Inflammatory macrophage treated with lipopolysaccharide for 1 hour (primary cell): ENCODE measurements at regions not wholly inside any gene's neighbourhood (a gene's known extent, or its start where the extent isn't known, plus 50 kb on each side); places are given as distances from the start of the nearest gene placed in this dataset.

Source experiments
- DNase-seq, 2 donors: peaks; one replicate each; pipeline ENCODE4 v3.0.0-alpha.2; 2020 to 2022

DNA sequence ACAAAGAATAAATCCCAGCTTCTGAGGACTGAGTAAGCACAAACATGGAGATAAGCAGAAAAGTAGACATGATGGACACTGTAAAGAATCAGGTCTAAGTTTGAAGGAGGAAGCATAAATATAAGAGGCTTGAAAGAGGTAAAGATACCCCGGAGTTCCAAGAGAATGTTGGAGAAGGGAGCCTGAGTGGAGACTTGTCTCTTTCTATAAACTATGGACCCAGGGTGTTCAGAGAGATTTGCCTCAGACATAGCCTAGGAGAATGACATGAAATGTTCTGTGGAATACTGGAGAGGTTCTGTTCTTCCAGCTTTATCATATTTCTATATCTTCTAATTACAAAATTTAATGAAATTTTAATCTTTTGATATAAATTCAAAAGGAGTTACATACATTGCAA lies 554.3 kb upstream of the B3GALT2 start:
- DNase-seq = no peak

DNA sequence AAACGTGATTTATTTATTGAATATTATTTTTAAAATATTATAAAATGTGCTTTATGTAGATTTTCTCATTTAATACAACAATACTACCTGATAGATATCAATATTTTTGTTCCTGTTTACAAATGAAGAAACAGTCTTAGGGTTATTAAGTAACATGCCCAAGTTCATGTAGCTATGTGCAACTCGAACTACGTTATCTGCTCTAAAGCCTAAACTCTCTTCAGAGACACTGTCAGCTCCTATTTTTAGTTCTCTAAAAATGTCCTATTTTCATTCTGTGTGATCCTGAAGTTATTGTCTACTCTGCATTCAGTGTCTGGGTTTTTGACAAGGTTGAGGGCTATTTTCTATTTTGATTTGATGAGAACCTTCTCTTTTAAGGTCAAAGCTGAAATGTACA lies 550.1 kb upstream of the B3GALT2 start:
- no peak for DNase-seq

- DNase-seq = no peak
These were observed 547.3 kb upstream of the B3GALT2 start for GRCh38 chr1:193733674-193734073.

DNA sequence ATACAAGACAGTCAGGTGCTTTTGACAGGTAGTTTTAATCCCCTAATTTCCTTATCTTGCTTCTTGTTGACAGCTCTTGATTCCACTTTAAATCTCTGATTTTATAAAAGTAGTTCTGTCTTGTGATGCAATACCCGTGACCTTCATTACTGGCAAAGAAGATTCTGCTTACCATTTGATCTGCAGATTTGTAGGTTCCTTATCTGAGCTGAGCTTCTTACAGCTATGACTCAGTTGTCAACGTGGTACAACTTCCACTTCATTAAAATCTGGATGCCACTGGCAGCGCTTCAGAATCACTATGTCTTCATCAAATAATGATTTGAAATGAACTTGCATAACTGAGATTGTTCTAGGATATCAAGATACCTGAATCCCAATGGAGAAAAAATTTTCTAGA lies 543.6 kb upstream of the B3GALT2 start:
- no peak for DNase-seq

GRCh38 chr1:193729429-193729828 lies 543.0 kb upstream of the B3GALT2 start:
- no peak for DNase-seq

GRCh38 chr1:193727850-193728249 lies 541.4 kb upstream of the B3GALT2 start:
- no peak for DNase-seq

DNA sequence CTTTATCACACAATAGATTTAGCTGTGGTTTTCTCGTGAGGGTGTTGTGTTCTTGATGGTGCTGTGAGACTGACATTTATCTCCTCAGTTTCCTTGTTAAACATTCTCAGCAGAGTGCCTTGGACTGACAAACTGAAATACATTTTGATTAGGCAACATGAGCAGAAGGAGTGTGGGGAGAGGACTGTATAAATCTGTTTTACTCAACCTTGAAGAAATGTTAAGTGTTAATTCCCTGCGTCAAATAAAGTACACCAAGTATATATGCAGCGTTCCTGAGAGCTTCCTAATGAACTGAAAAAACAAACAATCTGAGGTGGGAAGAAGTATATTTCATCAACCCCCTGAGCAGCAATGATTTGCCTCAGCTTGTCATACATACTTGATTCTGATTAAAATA lies 540.3 kb upstream of the B3GALT2 start:
- DNase-seq = no peak

GRCh38 chr1:193712392-193712791 lies 526.0 kb upstream of the B3GALT2 start:
- DNase-seq = no peak

DNA sequence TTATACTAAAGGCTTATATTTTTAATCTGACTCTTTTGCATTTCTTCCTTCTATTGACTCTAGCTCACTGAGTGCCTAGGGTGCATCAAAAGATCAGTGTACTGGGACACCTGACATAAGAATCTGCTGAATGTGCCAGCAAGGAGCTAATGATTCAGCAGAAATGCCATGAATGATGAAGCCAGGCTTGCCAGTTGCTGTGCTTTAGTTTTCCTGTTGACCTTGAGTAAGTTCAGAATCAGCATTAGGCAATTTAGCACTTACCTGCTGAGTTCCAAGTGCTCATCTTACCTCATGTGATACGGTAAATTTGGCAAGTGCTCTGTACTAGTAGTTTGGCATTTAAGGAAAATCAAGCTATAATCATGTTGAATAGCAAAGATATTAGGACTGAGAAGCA lies 523.2 kb upstream of the B3GALT2 start:
- DNase-seq = no peak

- DNase-seq = no peak
These were observed 521.0 kb upstream of the B3GALT2 start for GRCh38 chr1:193707271-193708021.

DNA sequence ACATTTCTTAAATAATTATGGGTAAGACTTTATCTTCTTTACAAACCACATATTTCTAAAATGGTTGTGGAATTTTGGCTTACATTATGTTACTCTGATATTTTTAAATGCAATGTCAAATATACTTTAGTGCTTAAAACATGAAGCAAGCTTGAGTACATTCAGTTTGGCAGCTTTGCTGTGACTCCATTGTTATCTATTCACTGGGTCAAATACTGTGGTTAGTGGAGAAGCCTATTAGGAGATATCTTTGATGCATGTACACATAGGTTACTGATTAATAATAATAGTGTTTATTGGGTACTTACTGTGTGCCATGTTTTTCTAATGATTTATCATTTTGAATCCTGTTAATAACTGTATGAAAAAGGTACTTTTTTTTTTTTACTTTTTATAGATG lies 520.4 kb upstream of the B3GALT2 start:
- DNase-seq = no peak

- no peak for DNase-seq
These were observed 519.2 kb upstream of the B3GALT2 start for GRCh38 chr1:193705554-193705981.

DNA sequence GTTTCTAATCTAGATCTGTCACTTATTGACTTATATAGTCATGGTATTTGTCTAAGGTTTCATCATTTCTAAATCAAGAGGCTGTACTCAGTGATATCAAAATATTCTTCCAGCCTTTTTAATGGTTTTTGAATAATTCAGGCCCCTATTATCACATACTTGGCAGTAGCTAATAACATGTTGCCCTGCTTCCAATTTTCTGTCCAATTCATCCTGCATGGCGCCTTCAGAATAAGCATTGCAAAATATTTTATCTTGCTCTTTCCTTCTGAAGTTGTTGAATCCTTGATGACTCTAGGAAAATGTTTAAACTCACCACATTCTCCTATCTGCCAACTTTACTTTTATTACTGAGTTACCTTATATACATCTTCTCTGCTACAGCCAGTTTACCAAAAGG lies 517.2 kb upstream of the B3GALT2 start:
- DNase-seq = no peak

DNA sequence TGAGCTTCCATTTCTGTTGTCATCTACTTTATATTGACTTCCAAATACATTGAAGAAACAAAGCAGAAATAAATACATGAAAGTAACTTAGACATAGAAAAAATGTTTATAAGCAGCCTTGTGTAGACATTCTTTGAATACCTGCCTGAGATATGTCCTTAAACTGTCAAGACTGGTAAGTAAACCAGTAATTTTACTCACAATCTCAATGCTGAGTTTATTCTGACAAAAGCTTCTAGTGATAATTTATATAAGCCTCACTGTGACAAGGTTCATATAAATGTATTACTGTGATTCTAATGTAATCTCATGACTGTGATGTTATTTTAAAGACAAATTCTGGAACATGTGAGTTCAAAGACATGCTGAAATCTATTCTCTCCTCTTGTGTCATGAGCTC lies 516.7 kb upstream of the B3GALT2 start:
- no peak for DNase-seq

GRCh38 chr1:193701759-193702158 lies 515.3 kb upstream of the B3GALT2 start:
- DNase-seq = no peak

DNA sequence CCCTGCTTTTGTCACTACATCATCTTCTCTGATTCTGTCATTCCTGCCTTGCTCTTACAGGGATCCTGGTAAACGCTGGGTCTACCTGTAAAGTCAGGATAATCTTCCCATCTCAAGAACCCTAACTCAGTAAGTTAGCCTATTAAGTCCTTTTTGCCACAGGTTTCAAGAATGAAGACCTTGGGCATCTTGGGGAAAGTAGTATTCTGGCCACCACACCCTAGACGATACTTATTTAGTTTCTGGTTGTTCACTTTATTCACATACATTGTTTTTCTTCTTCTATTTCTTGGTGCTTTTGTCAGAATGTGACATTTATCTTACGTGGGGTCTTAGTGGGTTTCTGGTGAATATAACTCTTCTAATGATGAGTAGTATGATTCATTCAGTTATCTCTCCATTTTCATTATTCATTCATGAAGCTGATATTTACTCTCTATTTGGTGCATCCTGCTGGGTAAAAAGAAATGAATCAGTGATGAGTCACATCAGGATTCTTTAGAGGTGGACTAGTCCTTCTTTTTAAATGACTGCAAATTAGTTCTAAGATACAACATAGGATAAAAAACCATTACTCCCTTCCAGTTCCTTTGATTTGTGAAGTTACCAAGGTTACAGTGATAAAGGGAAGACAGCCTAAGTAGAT lies 514.4 kb upstream of the B3GALT2 start:
- DNase-seq = no peak

DNA sequence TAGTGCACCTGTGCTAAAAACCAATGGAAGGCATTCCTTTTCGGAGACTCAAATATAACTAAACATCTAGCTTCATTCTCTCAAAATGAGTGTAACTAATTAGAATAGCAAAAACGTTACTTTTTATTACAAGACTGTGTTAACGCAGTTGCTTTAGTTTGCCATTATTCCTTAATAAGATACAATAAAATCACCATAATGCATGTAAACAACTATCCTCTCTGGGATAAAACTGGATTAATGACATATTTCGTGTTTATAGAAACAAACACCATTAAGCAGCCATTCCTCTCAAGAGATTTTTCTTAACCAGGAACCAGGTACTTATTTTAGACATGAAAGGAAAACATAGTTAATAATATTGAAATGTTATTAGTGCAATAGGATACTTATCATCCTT lies 512.8 kb upstream of the B3GALT2 start:
- no peak for DNase-seq

GRCh38 chr1:193697776-193698175 lies 511.4 kb upstream of the B3GALT2 start:
- DNase-seq = no peak

DNA sequence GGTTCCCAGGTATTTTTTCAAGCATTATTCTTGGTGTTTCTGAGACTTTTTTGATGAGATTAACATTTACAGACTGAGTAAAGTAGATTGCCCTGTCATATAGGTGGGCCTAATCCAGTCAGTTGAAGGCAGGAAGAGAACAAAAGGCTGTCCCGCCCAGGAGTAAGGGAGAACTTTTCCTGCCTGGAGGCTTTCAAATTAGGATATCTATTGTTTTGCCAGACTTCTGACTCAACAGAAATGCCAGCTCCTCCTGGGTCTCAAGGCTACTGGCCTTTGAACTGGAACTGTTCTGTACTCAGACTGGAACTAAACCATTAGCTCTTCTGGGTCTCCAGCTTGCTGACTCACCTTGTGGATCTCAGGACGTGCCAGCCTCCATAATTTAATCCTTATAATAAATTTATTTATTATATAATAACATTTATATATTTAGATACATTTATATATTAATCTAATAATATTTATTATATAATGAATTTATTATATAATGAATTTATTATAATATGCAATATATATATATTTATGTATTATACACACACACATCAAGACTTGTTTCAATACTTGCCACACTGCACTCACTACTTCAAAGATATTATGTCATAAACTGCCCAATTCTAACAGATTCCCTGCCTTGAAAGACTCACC lies 510.8 kb upstream of the B3GALT2 start:
- DNase-seq = no peak

GRCh38 chr1:193694741-193695140 lies 508.3 kb upstream of the B3GALT2 start:
- no peak for DNase-seq

DNA sequence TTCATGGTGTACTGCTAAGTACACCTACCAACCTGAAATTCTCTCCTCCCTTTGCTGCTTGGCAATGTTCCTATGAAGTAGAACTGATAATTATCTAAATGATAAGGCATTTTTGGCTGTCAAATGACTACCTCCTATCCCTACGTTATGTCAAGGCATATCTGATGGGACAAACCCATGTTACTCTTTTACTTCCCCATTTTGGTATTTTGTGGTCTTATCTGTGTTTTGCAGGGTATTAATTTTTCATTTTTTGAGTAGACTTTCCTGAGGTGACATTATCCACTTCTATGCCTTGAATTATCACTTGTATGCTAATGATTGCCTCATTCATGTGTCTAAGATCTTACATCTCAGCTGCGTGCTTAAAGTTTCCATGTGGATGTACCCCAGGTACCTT lies 499.6 kb upstream of the B3GALT2 start:
- DNase-seq = no peak

- no peak for DNase-seq
These were observed 495.0 kb upstream of the B3GALT2 start for GRCh38 chr1:193681422-193681821.

GRCh38 chr1:193680924-193681316 lies 494.5 kb upstream of the B3GALT2 start:
- no peak for DNase-seq

DNA sequence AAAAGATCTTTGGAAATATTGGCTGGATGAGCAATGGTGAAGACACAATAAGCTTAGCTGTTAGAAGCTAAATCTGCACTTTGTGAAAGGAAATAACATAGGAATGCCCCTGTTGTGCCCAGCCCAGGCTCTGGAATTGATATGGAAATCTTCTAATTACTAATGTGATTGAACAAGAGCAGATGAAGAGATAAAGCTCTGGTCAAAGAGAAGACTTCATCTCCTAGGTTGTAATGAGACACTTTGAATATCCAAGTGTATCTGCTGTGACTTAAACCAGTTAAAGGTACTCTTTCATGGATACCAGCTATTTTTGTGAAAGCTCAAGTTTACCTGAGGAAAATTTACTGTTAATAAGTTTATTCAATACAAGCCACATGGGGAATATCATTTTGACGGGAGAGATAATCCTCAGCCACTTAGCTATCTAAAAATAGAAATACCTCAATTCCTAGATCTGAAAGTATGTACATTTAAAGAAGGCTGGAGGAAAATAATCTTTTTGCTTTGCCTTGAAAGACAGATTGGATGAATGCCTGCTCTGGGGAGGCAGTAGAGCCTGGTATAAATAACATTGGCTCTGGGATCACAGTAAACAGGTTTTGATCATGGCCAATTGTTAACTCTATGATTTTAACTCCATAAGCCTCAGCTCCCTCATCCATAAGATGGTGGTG lies 494.0 kb upstream of the B3GALT2 start:
- DNase-seq = no peak
